Lung (tissue), 11 donors: ENCODE measurements at regions not wholly inside any gene's neighbourhood (a gene's known extent, or its start where the extent isn't known, plus 50 kb on each side); places are given as distances from the start of the nearest gene placed in this dataset.

ENCODE experiments used
- ATAC-seq: fragments of 200-7000 bp; cut with Tn5 transposase; one replicate; pipeline ENCODE4 v1.9.1; 2020; ENCODE audit warnings: moderate number of reproducible peaks; ENCODE audit not compliant: insufficient read depth, low FRiP score
- DNase-seq, 3 donors: peaks; one replicate each; pipeline ENCODE4 v3.0.0-alpha.2; 2013 to 2017
- H3K27ac ChIP-seq, 2 donors: one replicate each; pipeline ENCODE4 v1.5.1; 2013; ENCODE audit warnings: mild to moderate bottlenecking in 2 of 2, moderate library complexity in 2 of 2, control low read depth in 1 of 2, inconsistent platforms in 1 of 2, low read depth in 1 of 2, low read length in 1 of 2
- H3K27me3 ChIP-seq, 3 donors: one replicate each; pipeline ENCODE4 v1.5.1; 2013; ENCODE audit warnings: low read length in 2 of 3; ENCODE audit not compliant: control insufficient read depth in 3 of 3, insufficient read depth in 3 of 3
- H3K36me3 ChIP-seq, 4 donors: one replicate each; pipeline ENCODE4 v1.5.1; 2013; ENCODE audit warnings: low read length in 4 of 4, mild to moderate bottlenecking in 1 of 4, moderate library complexity in 1 of 4; ENCODE audit not compliant: control insufficient read depth in 4 of 4, insufficient read depth in 4 of 4
- H3K4me1 ChIP-seq, 5 donors: one replicate each; pipeline ENCODE4 v1.5.1; 2013; ENCODE audit warnings: low read length in 5 of 5, mild to moderate bottlenecking in 2 of 5, moderate library complexity in 1 of 5; ENCODE audit not compliant: control insufficient read depth in 5 of 5, insufficient read depth in 5 of 5
- H3K4me3 ChIP-seq: one replicate; pipeline ENCODE4 v1.5.1; 2013; ENCODE audit warnings: mild to moderate bottlenecking, control low read depth, moderate library complexity
- H3K9ac ChIP-seq, 2 donors: one replicate each; pipeline ENCODE4 v1.5.1; 2013; ENCODE audit warnings: low read length in 2 of 2, control low read depth in 1 of 2; ENCODE audit not compliant: insufficient read depth in 1 of 2
- H3K9me3 ChIP-seq, 4 donors: one replicate each; pipeline ENCODE4 v1.5.1; 2013; ENCODE audit warnings: low read length in 3 of 4, mild to moderate bottlenecking in 1 of 4, moderate library complexity in 1 of 4; ENCODE audit not compliant: control insufficient read depth in 4 of 4, insufficient read depth in 3 of 4
- WGBS, 2 donors: extraction: QIAGEN DNeasy Blood & Tissue Kit; methylation state at CpG; one replicate each; pipeline ENCODE4 v1.1.7; 2013; 5-methylcytosine and 5-hydroxymethylcytosine counted together
- TF ChIP-seq, protein P1 (sequence below): IDR thresholded peaks from 2 replicates; pipeline ENCODE4 v1.5.1; 2012; ENCODE audit warnings: mild to moderate bottlenecking; ENCODE audit errors: control extremely low read depth, extremely low read depth
- donor health status: control.
- donor health status: control.
- donor health status: Bipolar disorder and iron deficiency.
- donor health status: healthy.
- donor health status: DM: yes; HTN: yes; CAD: no.

- H3K36me3 ChIP-seq: no peaks in the 10 kb centered on the region
- DNase-seq (no peak), ATAC-seq (no peak)
- H3K9me3 ChIP-seq: peaks cover 0 to 1% (median 0%) of the 10 kb centered on the region in 4 donors
- H3K4me1 ChIP-seq: no peaks in the 10 kb centered on the region
- TF ChIP-seq, protein P1, sequence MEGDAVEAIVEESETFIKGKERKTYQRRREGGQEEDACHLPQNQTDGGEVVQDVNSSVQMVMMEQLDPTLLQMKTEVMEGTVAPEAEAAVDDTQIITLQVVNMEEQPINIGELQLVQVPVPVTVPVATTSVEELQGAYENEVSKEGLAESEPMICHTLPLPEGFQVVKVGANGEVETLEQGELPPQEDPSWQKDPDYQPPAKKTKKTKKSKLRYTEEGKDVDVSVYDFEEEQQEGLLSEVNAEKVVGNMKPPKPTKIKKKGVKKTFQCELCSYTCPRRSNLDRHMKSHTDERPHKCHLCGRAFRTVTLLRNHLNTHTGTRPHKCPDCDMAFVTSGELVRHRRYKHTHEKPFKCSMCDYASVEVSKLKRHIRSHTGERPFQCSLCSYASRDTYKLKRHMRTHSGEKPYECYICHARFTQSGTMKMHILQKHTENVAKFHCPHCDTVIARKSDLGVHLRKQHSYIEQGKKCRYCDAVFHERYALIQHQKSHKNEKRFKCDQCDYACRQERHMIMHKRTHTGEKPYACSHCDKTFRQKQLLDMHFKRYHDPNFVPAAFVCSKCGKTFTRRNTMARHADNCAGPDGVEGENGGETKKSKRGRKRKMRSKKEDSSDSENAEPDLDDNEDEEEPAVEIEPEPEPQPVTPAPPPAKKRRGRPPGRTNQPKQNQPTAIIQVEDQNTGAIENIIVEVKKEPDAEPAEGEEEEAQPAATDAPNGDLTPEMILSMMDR: no peak
- H3K4me3 ChIP-seq: no peak overlapping the region
- WGBS, 2 donors: 75 to 88% methylated on average over 9 of the region's 9 CpGs
- H3K9ac ChIP-seq: no peak overlapping the region
- no peak overlapping the region for H3K27ac ChIP-seq
- H3K27me3 ChIP-seq: peaks cover 0 to 3% (median 0%) of the 10 kb centered on the region in 3 donors
Observed at GRCh38 chr4:54855191-54855854, 197.6 kb downstream of the KIT start.

- no peak for ATAC-seq
- TF ChIP-seq, protein P1: no peak
- 94 to 95% methylated on average over 2 of the region's 2 CpGs for WGBS, 2 donors
Observed at GRCh38 chr4:54852602-54853001, 194.8 kb downstream of the KIT start.

DNA sequence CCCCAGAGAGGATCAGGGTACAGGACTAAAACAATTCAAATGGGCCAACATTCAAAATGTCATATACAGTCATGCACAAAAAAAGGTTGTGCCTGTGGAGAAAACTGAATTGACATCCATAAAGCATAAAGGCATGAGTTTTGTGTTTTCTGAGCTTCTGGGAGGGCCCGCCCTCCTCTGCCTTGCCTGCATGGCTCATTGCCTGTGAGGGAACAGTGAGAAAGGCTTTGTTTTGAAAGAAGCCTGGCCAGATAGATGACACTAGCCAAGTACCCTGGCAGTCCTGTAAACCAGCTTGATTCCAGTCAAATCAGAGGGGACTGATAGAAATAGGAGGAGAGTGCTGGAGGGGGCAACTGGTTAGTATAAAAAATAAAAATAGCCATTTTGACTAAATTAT lies 194.3 kb downstream of the KIT start:
- TF ChIP-seq, protein P1: no peak
- no peaks in the 10 kb centered on the region for H3K27me3 ChIP-seq
- H3K9ac ChIP-seq: no peak overlapping the region
- H3K36me3 ChIP-seq: no peaks in the 10 kb centered on the region
- H3K4me1 ChIP-seq: no peaks in the 10 kb centered on the region
- no peak for ATAC-seq
- WGBS, 2 donors: 92 to 94% methylated on average over 1 of the region's 1 CpG
- H3K9me3 ChIP-seq: peaks cover 0 to 1% (median 0%) of the 10 kb centered on the region in 4 donors
- no peak overlapping the region for H3K27ac ChIP-seq
- no peak for DNase-seq
- H3K4me3 ChIP-seq: no peak overlapping the region

More at GRCh38 chr4:54852602-54853001, 194.8 kb downstream of the KIT start:
- Histone ChIP-seq H3K9me3 (peaks cover 0 to 1% (median 0%) of the 10 kb centered on the region in 4 donors), H3K9ac (no peak overlapping the region), H3K36me3 (no peaks in the 10 kb centered on the region), H3K27me3 (no peaks in the 10 kb centered on the region), H3K4me3 (no peak overlapping the region), H3K27ac (no peak overlapping the region), H3K4me1 (no peaks in the 10 kb centered on the region)
- no peak for DNase-seq

DNA sequence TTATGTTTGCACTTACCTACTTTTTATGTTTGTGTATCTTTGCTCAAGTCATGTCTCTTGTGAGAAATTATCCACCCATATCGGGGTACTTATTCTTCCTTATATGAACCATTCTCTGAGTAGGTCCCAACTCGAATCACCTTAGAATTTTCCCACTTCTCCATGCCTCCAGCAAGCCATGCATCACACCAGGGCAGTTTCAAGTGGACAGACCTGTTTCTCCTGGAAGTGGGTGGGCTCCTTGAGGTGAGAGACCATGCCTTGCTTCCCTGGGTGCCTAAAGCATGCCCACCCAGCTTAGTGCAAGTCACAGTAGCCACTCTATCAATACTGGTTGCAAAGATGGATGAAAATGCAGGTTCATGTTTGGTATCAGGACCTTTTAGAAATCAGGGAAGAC lies 187.2 kb downstream of the KIT start:
- Histone ChIP-seq H3K9ac (no peak overlapping the region), H3K27me3 (no peaks in the 10 kb centered on the region), H3K27ac (no peak overlapping the region), H3K36me3 (no peaks in the 10 kb centered on the region), H3K4me1 (peaks cover 0 to 10% (median 2%) of the 10 kb centered on the region in 5 donors), H3K4me3 (no peak overlapping the region), H3K9me3 (no peaks in the 10 kb centered on the region)
- ATAC-seq: no peak
- 84 to 88% methylated on average over 2 of the region's 2 CpGs for WGBS, 2 donors
- no peak for DNase-seq
- TF ChIP-seq, protein P1: no peak
